Gastrocnemius medialis (tissue), 4 donors: ENCODE measurements at regions not wholly inside any gene's neighbourhood (a gene's known extent, or its start where the extent isn't known, plus 50 kb on each side); places are given as distances from the start of the nearest gene placed in this dataset.

Source experiments
- ATAC-seq, 2 donors: fragments of 150-250 bp; one replicate each; pipeline ENCODE4 v1.9.1; 2016
- DNase-seq, 2 donors: peaks; one replicate each; pipeline ENCODE4 v3.0.0-alpha.2; 2019
- H3K27ac ChIP-seq, 4 donors: fragments of 200-600 bp; sonication (generic); 1 replicate in 1 of 4; 2 replicates in 3 of 4; pipeline ENCODE4 v1.5.1; 2016 to 2018; ENCODE audit warnings: mild to moderate bottlenecking in 2 of 4, moderate library complexity in 1 of 4
- H3K27me3 ChIP-seq, 3 donors: fragments of 200-600 bp; sonication (generic) in 2 of 3; 1 replicate in 1 of 3; 2 replicates in 2 of 3; pipeline versions ENCODE4 v1.5.1 to v1.6.0; 2016 to 2019; ENCODE audit warnings: mild to moderate bottlenecking in 1 of 3, moderate library complexity in 1 of 3
- H3K36me3 ChIP-seq, 2 donors: fragments of 200-600 bp; sonication (generic) in 1 of 2; one replicate each; pipeline ENCODE4 v1.5.1; 2017 to 2018
- H3K4me1 ChIP-seq, 2 donors: fragments of 200-600 bp; sonication (generic) in 1 of 2; one replicate each; pipeline ENCODE4 v1.5.1; 2016 to 2017; ENCODE audit warnings: mild to moderate bottlenecking in 2 of 2
- H3K4me3 ChIP-seq, 4 donors: fragments of 200-600 bp; sonication (generic) in 3 of 4; 1 replicate in 1 of 4; 2 replicates in 3 of 4; pipeline ENCODE4 v1.5.1; 2016 to 2019; ENCODE audit warnings: mild to moderate bottlenecking in 2 of 4
- H3K9me3 ChIP-seq, 3 donors: fragments of 200-600 bp; sonication (generic) in 2 of 3; 1 replicate in 1 of 3; 2 replicates in 2 of 3; pipeline ENCODE4 v1.5.1; 2016 to 2019
- CTCF ChIP-seq, 5 experiments: fragments of 450-650 bp in 3 of 5; fragments of 200-600 bp in 2 of 5; sonication (generic) in 2 of 5; IDR thresholded peaks in 4 of 5; conservative IDR thresholded peaks in 1 of 5; 1 replicate in 4 of 5; 2 replicates in 1 of 5; pipeline ENCODE4 v1.5.1; 2016 to 2019; ENCODE audit warnings: antibody characterized with exemption in 5 of 5, mild to moderate bottlenecking in 3 of 5, moderate library complexity in 3 of 5
- POLR2A ChIP-seq, 2 donors: fragments of 450-650 bp; IDR thresholded peaks; one replicate each; pipeline ENCODE4 v1.6.1; 2017; ENCODE audit warnings: antibody characterized with exemption in 2 of 2, mild to moderate bottlenecking in 2 of 2, moderate library complexity in 2 of 2
- in situ Hi-C, 4 donors: fragments of 200-750 bp; cut with MboI; loops; one replicate each; pipeline versions ENCODE4 v1.15.0 to v1.8.0; 2017; ENCODE audit warnings: low sequenced_read_pairs in 4 of 4
- intact Hi-C: fragments of 100-400 bp; cut with DNase I; formaldehyde crosslinking; loops from one replicate; pipeline ENCODE4 v1.15.1; 2023; ENCODE audit warnings: low total_unique reads

DNA sequence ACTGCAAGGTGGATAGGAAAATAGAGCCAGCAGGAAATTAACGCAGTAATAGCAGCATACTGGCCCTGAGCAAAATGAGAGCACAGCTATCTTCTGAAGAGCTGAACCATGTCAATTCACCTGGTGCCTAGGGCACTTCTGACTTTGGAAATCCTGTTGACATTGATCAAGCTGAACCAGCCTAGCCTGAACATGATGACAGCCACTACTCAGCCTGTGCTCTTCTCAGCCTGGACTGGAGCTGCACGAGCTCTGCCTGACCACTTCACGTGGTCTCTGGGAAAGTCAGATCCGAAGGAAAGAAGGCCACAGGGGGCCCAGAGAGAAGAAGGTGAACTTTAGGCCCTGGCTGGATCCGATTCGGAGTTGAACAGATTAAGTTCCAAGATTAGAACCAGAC is 421.9 kb downstream of the LPIN1 start:
- no peak for ATAC-seq
- no peak overlapping the region for H3K4me3 ChIP-seq
- TF ChIP-seq POLR2A (IDR thresholded peaks at IDR 0.05) (no peak), CTCF (IDR thresholded peaks at IDR 0.05 in 4 of 5, conservative IDR thresholded peaks at IDR 0.05 in 1 of 5) (no peak)
- no peaks in the 10 kb centered on the region for H3K36me3 ChIP-seq
- no peaks in the 10 kb centered on the region for H3K9me3 ChIP-seq
- peak overlapping the region; percentile 41 to 79 (median 50) for H3K27ac ChIP-seq
- in situ Hi-C loops = no loop called here
- no peak for DNase-seq
- peaks cover 15 to 19% of the 10 kb centered on the region in 2 donors for H3K4me1 ChIP-seq
- intact Hi-C loops = no loop called here
- H3K27me3 ChIP-seq = no peaks in the 10 kb centered on the region

DNA sequence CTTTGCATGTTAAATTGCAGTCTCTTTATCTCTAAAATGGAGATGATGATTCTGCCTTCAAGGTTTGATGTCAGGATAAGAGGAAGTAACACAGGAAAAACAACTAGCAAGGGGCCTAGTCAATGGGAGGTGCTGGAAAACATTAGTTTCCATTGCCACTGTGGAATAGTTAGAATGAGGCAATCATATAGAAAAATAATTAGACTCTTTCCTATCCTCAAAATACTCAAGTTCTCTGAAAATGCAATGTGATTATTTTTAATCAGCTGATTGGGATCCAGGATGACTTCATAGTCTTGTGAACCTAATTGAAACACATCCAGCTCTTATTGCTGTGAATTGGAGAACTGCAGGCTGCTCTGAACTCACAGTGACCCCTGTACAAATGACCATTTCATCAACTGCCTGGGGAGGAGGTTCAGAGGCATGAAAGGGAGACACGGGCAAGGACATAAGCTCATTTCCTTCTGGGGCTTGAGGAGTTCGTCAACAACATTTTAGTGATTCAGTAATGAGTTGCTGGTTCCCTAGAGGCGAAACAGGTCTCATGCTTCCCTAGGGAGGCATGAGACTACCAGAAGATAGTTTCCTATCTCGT is 422.5 kb downstream of the LPIN1 start:
- H3K9me3 ChIP-seq = no peaks in the 10 kb centered on the region
- TF ChIP-seq POLR2A (IDR thresholded peaks at IDR 0.05) (no peak), CTCF (IDR thresholded peaks at IDR 0.05 in 4 of 5, conservative IDR thresholded peaks at IDR 0.05 in 1 of 5) (no peak)
- in situ Hi-C loops = no loop called here
- no peak overlapping the region for H3K4me3 ChIP-seq
- intact Hi-C loops = no loop called here
- no peaks in the 10 kb centered on the region for H3K27me3 ChIP-seq
- peaks cover 15 to 19% of the 10 kb centered on the region in 2 donors for H3K4me1 ChIP-seq
- peak; percentile 24 to 32 for DNase-seq
- ATAC-seq = peak; percentile 69 to 83
- peak overlapping the region; percentile 51 to 79 (median 63) for H3K27ac ChIP-seq
- no peaks in the 10 kb centered on the region for H3K36me3 ChIP-seq

- H3K9me3 ChIP-seq = no peaks in the 10 kb centered on the region
- no peak for TF ChIP-seq CTCF (IDR thresholded peaks at IDR 0.05 in 4 of 5, conservative IDR thresholded peaks at IDR 0.05 in 1 of 5)
- H3K4me3 ChIP-seq = no peak overlapping the region
- peaks cover 15 to 19% of the 10 kb centered on the region in 2 donors for H3K4me1 ChIP-seq
- intact Hi-C loops (loop anchor here (10.0 kb wide), 1 partner anchor 545 kb away; the partner anchor contains the start of gene TRIB2), in situ Hi-C loops (no loop called here)
- peak; percentile 15 to 40 for DNase-seq
- no peaks in the 10 kb centered on the region for H3K36me3 ChIP-seq
- ATAC-seq = peak; percentile 66
- peak overlapping the region; percentile 51 to 79 (median 63) for H3K27ac ChIP-seq
- H3K27me3 ChIP-seq = no peaks in the 10 kb centered on the region
These were observed 423.3 kb downstream of the LPIN1 start for GRCh38 chr2:12169721-12170120.

DNA sequence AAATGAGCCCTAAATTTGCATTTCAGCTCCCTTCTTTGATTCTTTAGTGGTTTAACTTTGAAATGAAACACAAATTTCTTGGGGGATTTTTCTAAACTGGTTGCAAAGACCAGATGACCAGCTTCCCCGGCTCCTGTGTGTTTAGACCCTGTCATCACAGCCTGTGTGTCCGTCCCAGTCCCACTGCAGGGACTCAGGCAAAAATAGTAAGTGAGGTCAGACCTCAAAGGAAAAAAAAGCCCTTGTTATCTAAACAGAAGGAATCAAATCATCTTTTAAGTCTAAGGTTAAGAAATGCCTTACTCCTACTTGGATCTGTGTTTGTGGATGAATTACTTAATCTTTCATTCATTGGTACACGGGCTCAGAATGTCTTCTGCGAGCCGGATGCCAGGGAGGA is 423.7 kb downstream of the LPIN1 start:
- no peak for ATAC-seq
- intact Hi-C loops = loop anchor here (10.0 kb wide), 1 partner anchor 545 kb away; the partner anchor contains the start of gene TRIB2
- in situ Hi-C loops = no loop called here

More for the DNA sequence above, 423.7 kb downstream of the LPIN1 start:
- H3K4me1 ChIP-seq = peaks cover 15 to 19% of the 10 kb centered on the region in 2 donors
- H3K4me3 ChIP-seq = no peak overlapping the region
- TF ChIP-seq CTCF (IDR thresholded peaks at IDR 0.05 in 4 of 5, conservative IDR thresholded peaks at IDR 0.05 in 1 of 5) (no peak), POLR2A (IDR thresholded peaks at IDR 0.05) (no peak)
- no peaks in the 10 kb centered on the region for H3K36me3 ChIP-seq
- DNase-seq = no peak
- no peaks in the 10 kb centered on the region for H3K9me3 ChIP-seq
- H3K27me3 ChIP-seq = no peaks in the 10 kb centered on the region
- H3K27ac ChIP-seq = peak overlapping the region; percentile 51 to 79 (median 63)
